ENCODE measurements at regions not wholly inside any gene's neighbourhood (a gene's known extent, or its start where the extent isn't known, plus 50 kb on each side); places are given as distances from the start of the nearest gene placed in this dataset.
"Not testable (repeated sequence)": the region's sequence is repeated elsewhere in the genome, so short reads cannot be mapped to it uniquely, and the experiment has no call there.

DNA sequence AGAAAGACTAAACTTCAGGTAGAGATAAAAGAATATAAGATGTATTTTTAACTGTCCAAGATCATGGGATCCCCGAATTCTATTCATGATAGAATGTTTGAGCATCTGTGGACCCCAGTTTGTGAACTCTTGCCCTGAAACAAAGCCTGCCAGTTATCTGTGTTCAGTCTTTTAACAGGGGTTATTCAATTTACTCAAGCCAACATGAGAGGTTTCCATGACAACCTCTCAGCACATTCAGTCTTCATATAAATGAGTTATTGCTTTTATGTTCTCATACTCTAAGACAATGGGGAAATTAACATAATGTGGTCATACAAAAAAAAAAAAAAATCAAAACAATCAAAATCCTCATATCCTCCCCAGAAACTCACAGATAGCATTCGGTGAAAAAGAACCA lies 130.1 kb downstream of the NPIPA5 start:
- TF ChIP-seq EZH2 (IDR thresholded peaks at IDR 0.05; ENCODE audit: borderline replicate concordance, insufficient read depth, low read depth, low read length, poor library complexity, severe bottlenecking) = not testable (repeated sequence)
- TF ChIP-seq, protein P1, sequence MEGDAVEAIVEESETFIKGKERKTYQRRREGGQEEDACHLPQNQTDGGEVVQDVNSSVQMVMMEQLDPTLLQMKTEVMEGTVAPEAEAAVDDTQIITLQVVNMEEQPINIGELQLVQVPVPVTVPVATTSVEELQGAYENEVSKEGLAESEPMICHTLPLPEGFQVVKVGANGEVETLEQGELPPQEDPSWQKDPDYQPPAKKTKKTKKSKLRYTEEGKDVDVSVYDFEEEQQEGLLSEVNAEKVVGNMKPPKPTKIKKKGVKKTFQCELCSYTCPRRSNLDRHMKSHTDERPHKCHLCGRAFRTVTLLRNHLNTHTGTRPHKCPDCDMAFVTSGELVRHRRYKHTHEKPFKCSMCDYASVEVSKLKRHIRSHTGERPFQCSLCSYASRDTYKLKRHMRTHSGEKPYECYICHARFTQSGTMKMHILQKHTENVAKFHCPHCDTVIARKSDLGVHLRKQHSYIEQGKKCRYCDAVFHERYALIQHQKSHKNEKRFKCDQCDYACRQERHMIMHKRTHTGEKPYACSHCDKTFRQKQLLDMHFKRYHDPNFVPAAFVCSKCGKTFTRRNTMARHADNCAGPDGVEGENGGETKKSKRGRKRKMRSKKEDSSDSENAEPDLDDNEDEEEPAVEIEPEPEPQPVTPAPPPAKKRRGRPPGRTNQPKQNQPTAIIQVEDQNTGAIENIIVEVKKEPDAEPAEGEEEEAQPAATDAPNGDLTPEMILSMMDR (IDR thresholded peaks at IDR 0.05) = not testable (repeated sequence)

Data from B cell (primary cell).